SK-N-SH treated with all-trans-retinoic acid at 6 μM for 48 hours (cell line): ENCODE measurements at regions not wholly inside any gene's neighbourhood (a gene's known extent, or its start where the extent isn't known, plus 50 kb on each side); places are given as distances from the start of the nearest gene placed in this dataset.

Experiments
- CREB5 ChIP-seq: fragments of 250-450 bp; sonication (Bioruptor Pico); IDR thresholded peaks from 2 replicates; pipeline ENCODE4 v1.5.1; 2020; ENCODE audit warnings: low read depth, mild to moderate bottlenecking, moderate library complexity
- CSRNP3 ChIP-seq: fragments of 250-450 bp; sonication (Bioruptor Pico); IDR thresholded peaks from 2 replicates; pipeline ENCODE4 v1.5.1; 2021; ENCODE audit warnings: mild to moderate bottlenecking, moderate library complexity
- ESRRG ChIP-seq: fragments of 250-450 bp; sonication (Bioruptor Pico); IDR thresholded peaks from 2 replicates; pipeline ENCODE4 v1.6.1; 2021; ENCODE audit warnings: mild to moderate bottlenecking
- ISL1 ChIP-seq: fragments of 250-450 bp; sonication (Bioruptor Pico); IDR thresholded peaks from 2 replicates; pipeline ENCODE4 v2.1.2; 2022; ENCODE audit warnings: mild to moderate bottlenecking, moderate library complexity
- PATZ1 ChIP-seq: fragments of 250-450 bp; sonication (Bioruptor Pico); IDR thresholded peaks from 2 replicates; pipeline ENCODE4 v1.8.0; 2020; ENCODE audit warnings: mild to moderate bottlenecking, moderate library complexity, borderline replicate concordance
- SNAI2 ChIP-seq: fragments of 250-450 bp; sonication (Bioruptor Pico); IDR thresholded peaks from 2 replicates; pipeline ENCODE4 v1.5.0; 2020; ENCODE audit warnings: mild to moderate bottlenecking, moderate library complexity
- TSHZ2 ChIP-seq: fragments of 250-450 bp; sonication (Bioruptor Pico); IDR thresholded peaks from 2 replicates; pipeline ENCODE4 v1.5.0; 2020; ENCODE audit warnings: mild to moderate bottlenecking, moderate library complexity
- ZFP3 ChIP-seq: fragments of 250-450 bp; sonication (Bioruptor Pico); IDR thresholded peaks from 2 replicates; pipeline ENCODE4 v1.5.0; 2020; ENCODE audit warnings: mild to moderate bottlenecking, moderate library complexity
- ZFP30 ChIP-seq: fragments of 450-650 bp; formaldehyde crosslinking; IDR thresholded peaks from 2 replicates; pipeline ENCODE4 v1.5.0; 2022; ENCODE audit warnings: mild to moderate bottlenecking, moderate library complexity
- ZNF8 ChIP-seq: fragments of 450-650 bp; formaldehyde crosslinking; IDR thresholded peaks from 2 replicates; pipeline ENCODE4 v1.5.0; 2020; ENCODE audit warnings: mild to moderate bottlenecking, moderate library complexity

- TF ChIP-seq CSRNP3 (CRISPR knock-in tag) (no peak), TSHZ2 (CRISPR knock-in tag) (no peak), PATZ1 (CRISPR knock-in tag) (no peak), ESRRG (CRISPR knock-in tag) (no peak), ZFP30 (CRISPR knock-in tag) (no peak), ZNF8 (CRISPR knock-in tag) (no peak), ZFP3 (CRISPR knock-in tag) (no peak), SNAI2 (CRISPR knock-in tag) (no peak), ISL1 (CRISPR knock-in tag) (no peak), CREB5 (CRISPR knock-in tag) (no peak)
Observed at GRCh38 chr3:166570102-166570501, 732.9 kb upstream of the BCHE start.
